ENCODE measurements at regions not wholly inside any gene's neighbourhood (a gene's known extent, or its start where the extent isn't known, plus 50 kb on each side); places are given as distances from the start of the nearest gene placed in this dataset.

GRCh38 chr9:105873801-105874200 is 179.5 kb downstream of the TMEM38B start:
- ChIA-PET CTCF (ENCODE audit: partially characterized antibody) (interaction anchor here (0.9 to 1.9 kb wide), 2 partner anchors 10 to 32 kb away, joined by 3 to 8 read pairs; no protein-coding TSS in a partner anchor), POLR2A (ENCODE audit: partially characterized antibody) (no interaction called here)
- H3K4me3 ChIP-seq (ENCODE audit: extremely low read depth in 1 of 4, insufficient read depth in 2 of 4, low read depth in 3 of 4, low read length in 4 of 4) = no peak overlapping the region
- H4K20me1 ChIP-seq (replicated peaks in 1 of 2; ENCODE audit: control insufficient read depth in 1 of 2, insufficient read depth in 2 of 2, low read length in 2 of 2) = no peaks in the 10 kb centered on the region
- H2BK15ac ChIP-seq (ENCODE audit: low read length) = no peak overlapping the region
- no peak overlapping the region for H3K4me2 ChIP-seq (ENCODE audit: insufficient read depth in 1 of 2, low read depth in 2 of 2, low read length in 2 of 2)
- H3K79me1 ChIP-seq (ENCODE audit: low read depth, low read length) = no peaks in the 10 kb centered on the region
- no peak overlapping the region for H2AK5ac ChIP-seq (ENCODE audit: low read depth, low read length)
- no peaks in the 10 kb centered on the region for H3K4me1 ChIP-seq (replicated peaks in 1 of 4; ENCODE audit: control insufficient read depth in 3 of 4, insufficient read depth in 4 of 4, low read length in 3 of 4)
- no peak overlapping the region for H2AFZ ChIP-seq (ENCODE audit: low read length)
- 87% methylated on average over 3 of the region's 3 CpGs; no CpG with 5 or more reads in 1 of the 2 experiments for WGBS, 2 experiments (ENCODE audit: extremely low coverage in 1 of 2, insufficient coverage in 1 of 2, insufficient read length in 1 of 2, insufficient replicate concordance in 2 of 2, low coverage in 1 of 2, low lambda C conversion rate in 2 of 2, missing lambda C conversion rate in 1 of 2)
- H3K9me3 ChIP-seq (ENCODE audit: insufficient read depth in 2 of 2, low read depth in 1 of 2, low read length in 1 of 2) = no peaks in the 10 kb centered on the region
- H3K9ac ChIP-seq (replicated peaks in 1 of 4; ENCODE audit: extremely low read depth in 1 of 4, low read depth in 3 of 4, low read length in 3 of 4) = no peak overlapping the region
- FAIRE-seq = no peak
- H3K14ac ChIP-seq (ENCODE audit: insufficient read length) = no peak overlapping the region
- no peak overlapping the region for H4K8ac ChIP-seq (ENCODE audit: extremely low read depth, insufficient read depth, low read length)
- H4K5ac ChIP-seq (ENCODE audit: insufficient read length, low read depth, low read length) = no peak overlapping the region
- no peak overlapping the region for H3K18ac ChIP-seq (ENCODE audit: extremely low read depth, low read length)
- no peaks in the 10 kb centered on the region for H3K36me3 ChIP-seq (ENCODE audit: control insufficient read depth in 2 of 4, insufficient read depth in 4 of 4, low read length in 3 of 4)
- H3K79me2 ChIP-seq (ENCODE audit: control insufficient read depth in 1 of 2, insufficient read depth in 2 of 2, low read length in 2 of 2) = no peaks in the 10 kb centered on the region
- H3K27ac ChIP-seq (ENCODE audit: low read depth, low read length) = no peak overlapping the region
- H2BK5ac ChIP-seq (ENCODE audit: low read depth, low read length) = no peak overlapping the region
- H3K23ac ChIP-seq (ENCODE audit: insufficient read length) = no peak overlapping the region
- no peak overlapping the region for H2BK120ac ChIP-seq (replicated peaks; ENCODE audit: low read depth, low read length)
- H4K91ac ChIP-seq (replicated peaks; ENCODE audit: insufficient read length, low read length) = no peak overlapping the region
- no peak overlapping the region for H2BK20ac ChIP-seq (ENCODE audit: low read length)
- H3K56ac ChIP-seq (replicated peaks; ENCODE audit: insufficient read length, low read depth, low read length) = no peak overlapping the region
- H3K23me2 ChIP-seq (ENCODE audit: low read depth, low read length) = no peaks in the 10 kb centered on the region
- H3K27me3 ChIP-seq (replicated peaks in 1 of 4; ENCODE audit: control insufficient read depth in 3 of 4, extremely low read depth in 1 of 4, insufficient read depth in 3 of 4, low read length in 3 of 4) = no peaks in the 10 kb centered on the region
- no peak overlapping the region for H3K4ac ChIP-seq (replicated peaks; ENCODE audit: insufficient read length, low read depth, low read length)
- H2BK12ac ChIP-seq (ENCODE audit: low read depth, low read length) = no peak overlapping the region
- no peak for DNase-seq (ENCODE audit: low read depth in 1 of 2, low spot score in 2 of 2)
- TF ChIP-seq SIRT6 (IDR thresholded peaks at IDR 0.05; ENCODE audit: low read length) = no peak
- no peak for TF ChIP-seq GABPA (IDR thresholded peaks at IDR 0.05; ENCODE audit: borderline replicate concordance, insufficient read depth, low read length)
- no peak for TF ChIP-seq NRF1 (IDR thresholded peaks at IDR 0.05; ENCODE audit: low read depth, low read length)
- no peak for TF ChIP-seq KDM4A (IDR thresholded peaks at IDR 0.05; ENCODE audit: low read depth, low read length, severe bottlenecking)
- TF ChIP-seq CBX8 (IDR thresholded peaks at IDR 0.05; ENCODE audit: borderline replicate concordance, low read depth, low read length) = no peak
- TF ChIP-seq POLR2A (IDR thresholded peaks at IDR 0.05; ENCODE audit: control extremely low read depth in 1 of 2, low read depth in 2 of 2, low read length in 2 of 2) = no peak
- TF ChIP-seq SIN3A (conservative IDR thresholded peaks at IDR 0.05 in 1 of 2, IDR thresholded peaks at IDR 0.05 in 1 of 2; ENCODE audit: low read depth in 1 of 2, low read length in 2 of 2) = no peak
- TF ChIP-seq TEAD4 (IDR thresholded peaks at IDR 0.05; ENCODE audit: low read depth, low read length) = no peak
- no peak for TF ChIP-seq TBP (IDR thresholded peaks at IDR 0.05; ENCODE audit: low read depth, low read length)

Data from H1 (cell line).